ENCODE measurements at regions not wholly inside any gene's neighbourhood (a gene's known extent, or its start where the extent isn't known, plus 50 kb on each side); places are given as distances from the start of the nearest gene placed in this dataset.

GRCh38 chr10:111579473-111579872 is 502.6 kb downstream of the ADRA2A start (continued):
- no peak for TF ChIP-seq CTCF (conservative IDR thresholded peaks at IDR 0.05; ENCODE audit: low read depth in 2 of 2)
- TF ChIP-seq, protein P1, sequence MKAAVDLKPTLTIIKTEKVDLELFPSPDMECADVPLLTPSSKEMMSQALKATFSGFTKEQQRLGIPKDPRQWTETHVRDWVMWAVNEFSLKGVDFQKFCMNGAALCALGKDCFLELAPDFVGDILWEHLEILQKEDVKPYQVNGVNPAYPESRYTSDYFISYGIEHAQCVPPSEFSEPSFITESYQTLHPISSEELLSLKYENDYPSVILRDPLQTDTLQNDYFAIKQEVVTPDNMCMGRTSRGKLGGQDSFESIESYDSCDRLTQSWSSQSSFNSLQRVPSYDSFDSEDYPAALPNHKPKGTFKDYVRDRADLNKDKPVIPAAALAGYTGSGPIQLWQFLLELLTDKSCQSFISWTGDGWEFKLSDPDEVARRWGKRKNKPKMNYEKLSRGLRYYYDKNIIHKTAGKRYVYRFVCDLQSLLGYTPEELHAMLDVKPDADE (IDR thresholded peaks at IDR 0.05): no peak

- no peaks in the 10 kb centered on the region for H3K4me1 ChIP-seq (ENCODE audit: insufficient read depth)
- H3K27ac Mint-ChIP-seq: no peak overlapping the region
- H3K9me3 Mint-ChIP-seq: peaks cover 6% of the 10 kb centered on the region; the same call in 2 of the 3 replicates
- no peaks in the 10 kb centered on the region for H3K9me2 ChIP-seq (ENCODE audit: insufficient read depth)
- no peak overlapping the region for H2AFZ ChIP-seq
- H3K79me2 ChIP-seq (replicated peaks; ENCODE audit: insufficient read depth): no peaks in the 10 kb centered on the region
- no peaks in the 10 kb centered on the region for H3F3A ChIP-seq (replicated peaks; ENCODE audit: low read depth)
- no peak for DNase-seq (ENCODE audit: low spot score)
- no peaks in the 10 kb centered on the region for H4K20me1 ChIP-seq (replicated peaks; ENCODE audit: insufficient read depth)
- peaks cover 2% of the 10 kb centered on the region for H3K27me3 Mint-ChIP-seq (ENCODE audit: insufficient read depth, low read depth, poor library complexity)
- no peak overlapping the region for H3K27ac ChIP-seq (ENCODE audit: low read depth)
- no peak overlapping the region for H3K4me3 ChIP-seq
- ATAC-seq: no peak
- no peaks in the 10 kb centered on the region for H3K27me3 ChIP-seq (ENCODE audit: insufficient read depth)
- no peaks in the 10 kb centered on the region for H3K36me3 ChIP-seq (ENCODE audit: insufficient read depth)
- no peaks in the 10 kb centered on the region for H3K4me1 Mint-ChIP-seq
- no peak overlapping the region for H3K4me2 ChIP-seq
- no peak overlapping the region for H3K4me3 Mint-ChIP-seq
- H3K36me3 Mint-ChIP-seq (ENCODE audit: low read depth): no peaks in the 10 kb centered on the region; the same call in 2 of the 3 replicates
- no peak for TF ChIP-seq ZNF114 (CRISPR knock-in tag; IDR thresholded peaks at IDR 0.05)
- TF ChIP-seq EZH2phosphoT487 (IDR thresholded peaks at IDR 0.05; ENCODE audit: unreplicated experiment): no peak
- TF ChIP-seq, protein P2, sequence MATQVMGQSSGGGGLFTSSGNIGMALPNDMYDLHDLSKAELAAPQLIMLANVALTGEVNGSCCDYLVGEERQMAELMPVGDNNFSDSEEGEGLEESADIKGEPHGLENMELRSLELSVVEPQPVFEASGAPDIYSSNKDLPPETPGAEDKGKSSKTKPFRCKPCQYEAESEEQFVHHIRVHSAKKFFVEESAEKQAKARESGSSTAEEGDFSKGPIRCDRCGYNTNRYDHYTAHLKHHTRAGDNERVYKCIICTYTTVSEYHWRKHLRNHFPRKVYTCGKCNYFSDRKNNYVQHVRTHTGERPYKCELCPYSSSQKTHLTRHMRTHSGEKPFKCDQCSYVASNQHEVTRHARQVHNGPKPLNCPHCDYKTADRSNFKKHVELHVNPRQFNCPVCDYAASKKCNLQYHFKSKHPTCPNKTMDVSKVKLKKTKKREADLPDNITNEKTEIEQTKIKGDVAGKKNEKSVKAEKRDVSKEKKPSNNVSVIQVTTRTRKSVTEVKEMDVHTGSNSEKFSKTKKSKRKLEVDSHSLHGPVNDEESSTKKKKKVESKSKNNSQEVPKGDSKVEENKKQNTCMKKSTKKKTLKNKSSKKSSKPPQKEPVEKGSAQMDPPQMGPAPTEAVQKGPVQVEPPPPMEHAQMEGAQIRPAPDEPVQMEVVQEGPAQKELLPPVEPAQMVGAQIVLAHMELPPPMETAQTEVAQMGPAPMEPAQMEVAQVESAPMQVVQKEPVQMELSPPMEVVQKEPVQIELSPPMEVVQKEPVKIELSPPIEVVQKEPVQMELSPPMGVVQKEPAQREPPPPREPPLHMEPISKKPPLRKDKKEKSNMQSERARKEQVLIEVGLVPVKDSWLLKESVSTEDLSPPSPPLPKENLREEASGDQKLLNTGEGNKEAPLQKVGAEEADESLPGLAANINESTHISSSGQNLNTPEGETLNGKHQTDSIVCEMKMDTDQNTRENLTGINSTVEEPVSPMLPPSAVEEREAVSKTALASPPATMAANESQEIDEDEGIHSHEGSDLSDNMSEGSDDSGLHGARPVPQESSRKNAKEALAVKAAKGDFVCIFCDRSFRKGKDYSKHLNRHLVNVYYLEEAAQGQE (IDR thresholded peaks at IDR 0.05; ENCODE audit: unreplicated experiment): no peak
- no peak for TF ChIP-seq EZH2 (IDR thresholded peaks at IDR 0.05; ENCODE audit: low read depth, unreplicated experiment)
- no peak for TF ChIP-seq JUNB (IDR thresholded peaks at IDR 0.05; ENCODE audit: unreplicated experiment)
- TF ChIP-seq NANOG (IDR thresholded peaks at IDR 0.05; ENCODE audit: borderline replicate concordance): no peak
- no peak for TF ChIP-seq POLR2AphosphoS5 (IDR thresholded peaks at IDR 0.05; ENCODE audit: low read depth)
- TF ChIP-seq, protein P1 (IDR thresholded peaks at IDR 0.05): no peak
- TF ChIP-seq, protein P3, sequence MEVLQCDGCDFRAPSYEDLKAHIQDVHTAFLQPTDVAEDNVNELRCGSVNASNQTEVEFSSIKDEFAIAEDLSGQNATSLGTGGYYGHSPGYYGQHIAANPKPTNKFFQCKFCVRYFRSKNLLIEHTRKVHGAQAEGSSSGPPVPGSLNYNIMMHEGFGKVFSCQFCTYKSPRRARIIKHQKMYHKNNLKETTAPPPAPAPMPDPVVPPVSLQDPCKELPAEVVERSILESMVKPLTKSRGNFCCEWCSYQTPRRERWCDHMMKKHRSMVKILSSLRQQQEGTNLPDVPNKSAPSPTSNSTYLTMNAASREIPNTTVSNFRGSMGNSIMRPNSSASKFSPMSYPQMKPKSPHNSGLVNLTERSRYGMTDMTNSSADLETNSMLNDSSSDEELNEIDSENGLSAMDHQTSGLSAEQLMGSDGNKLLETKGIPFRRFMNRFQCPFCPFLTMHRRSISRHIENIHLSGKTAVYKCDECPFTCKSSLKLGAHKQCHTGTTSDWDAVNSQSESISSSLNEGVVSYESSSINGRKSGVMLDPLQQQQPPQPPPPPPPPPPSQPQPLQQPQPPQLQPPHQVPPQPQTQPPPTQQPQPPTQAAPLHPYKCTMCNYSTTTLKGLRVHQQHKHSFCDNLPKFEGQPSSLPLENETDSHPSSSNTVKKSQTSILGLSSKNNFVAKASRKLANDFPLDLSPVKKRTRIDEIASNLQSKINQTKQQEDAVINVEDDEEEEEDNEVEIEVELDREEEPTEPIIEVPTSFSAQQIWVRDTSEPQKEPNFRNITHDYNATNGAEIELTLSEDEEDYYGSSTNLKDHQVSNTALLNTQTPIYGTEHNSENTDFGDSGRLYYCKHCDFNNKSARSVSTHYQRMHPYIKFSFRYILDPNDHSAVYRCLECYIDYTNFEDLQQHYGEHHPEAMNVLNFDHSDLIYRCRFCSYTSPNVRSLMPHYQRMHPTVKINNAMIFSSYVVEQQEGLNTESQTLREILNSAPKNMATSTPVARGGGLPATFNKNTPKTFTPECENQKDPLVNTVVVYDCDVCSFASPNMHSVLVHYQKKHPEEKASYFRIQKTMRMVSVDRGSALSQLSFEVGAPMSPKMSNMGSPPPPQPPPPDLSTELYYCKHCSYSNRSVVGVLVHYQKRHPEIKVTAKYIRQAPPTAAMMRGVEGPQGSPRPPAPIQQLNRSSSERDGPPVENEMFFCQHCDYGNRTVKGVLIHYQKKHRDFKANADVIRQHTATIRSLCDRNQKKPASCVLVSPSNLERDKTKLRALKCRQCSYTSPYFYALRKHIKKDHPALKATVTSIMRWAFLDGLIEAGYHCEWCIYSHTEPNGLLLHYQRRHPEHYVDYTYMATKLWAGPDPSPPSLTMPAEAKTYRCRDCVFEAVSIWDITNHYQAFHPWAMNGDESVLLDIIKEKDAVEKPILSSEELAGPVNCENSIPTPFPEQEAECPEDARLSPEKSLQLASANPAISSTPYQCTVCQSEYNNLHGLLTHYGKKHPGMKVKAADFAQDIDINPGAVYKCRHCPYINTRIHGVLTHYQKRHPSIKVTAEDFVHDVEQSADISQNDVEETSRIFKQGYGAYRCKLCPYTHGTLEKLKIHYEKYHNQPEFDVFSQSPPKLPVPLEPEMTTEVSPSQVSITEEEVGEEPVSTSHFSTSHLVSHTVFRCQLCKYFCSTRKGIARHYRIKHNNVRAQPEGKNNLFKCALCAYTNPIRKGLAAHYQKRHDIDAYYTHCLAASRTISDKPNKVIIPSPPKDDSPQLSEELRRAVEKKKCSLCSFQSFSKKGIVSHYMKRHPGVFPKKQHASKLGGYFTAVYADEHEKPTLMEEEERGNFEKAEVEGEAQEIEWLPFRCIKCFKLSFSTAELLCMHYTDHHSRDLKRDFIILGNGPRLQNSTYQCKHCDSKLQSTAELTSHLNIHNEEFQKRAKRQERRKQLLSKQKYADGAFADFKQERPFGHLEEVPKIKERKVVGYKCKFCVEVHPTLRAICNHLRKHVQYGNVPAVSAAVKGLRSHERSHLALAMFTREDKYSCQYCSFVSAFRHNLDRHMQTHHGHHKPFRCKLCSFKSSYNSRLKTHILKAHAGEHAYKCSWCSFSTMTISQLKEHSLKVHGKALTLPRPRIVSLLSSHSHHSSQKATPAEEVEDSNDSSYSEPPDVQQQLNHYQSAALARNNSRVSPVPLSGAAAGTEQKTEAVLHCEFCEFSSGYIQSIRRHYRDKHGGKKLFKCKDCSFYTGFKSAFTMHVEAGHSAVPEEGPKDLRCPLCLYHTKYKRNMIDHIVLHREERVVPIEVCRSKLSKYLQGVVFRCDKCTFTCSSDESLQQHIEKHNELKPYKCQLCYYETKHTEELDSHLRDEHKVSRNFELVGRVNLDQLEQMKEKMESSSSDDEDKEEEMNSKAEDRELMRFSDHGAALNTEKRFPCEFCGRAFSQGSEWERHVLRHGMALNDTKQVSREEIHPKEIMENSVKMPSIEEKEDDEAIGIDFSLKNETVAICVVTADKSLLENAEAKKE (CRISPR knock-in tag; IDR thresholded peaks at IDR 0.05): no peak
- no peak for TF ChIP-seq ZNF331 (CRISPR knock-in tag; IDR thresholded peaks at IDR 0.05; ENCODE audit: low read depth)
- TF ChIP-seq CREB1 (CRISPR knock-in tag; IDR thresholded peaks at IDR 0.05; ENCODE audit: low read depth): no peak
Measured at GRCh38 chr10:111590703-111591102, 513.9 kb downstream of the ADRA2A start.
